ENCODE measurements at regions not wholly inside any gene's neighbourhood (a gene's known extent, or its start where the extent isn't known, plus 50 kb on each side); places are given as distances from the start of the nearest gene placed in this dataset.

- TF ChIP-seq CTCF (IDR thresholded peaks at IDR 0.05) (no peak), POLR2A (IDR thresholded peaks at IDR 0.05) (no peak), POLR2AphosphoS5 (IDR thresholded peaks at IDR 0.05; ENCODE audit: insufficient read depth in 1 of 2, low read depth in 1 of 2) (no peak)
Measured at GRCh38 chr21:24844671-24845070, 762.6 kb downstream of the MRPL39 start.

All from vagina (tissue), 2 donors.